ENCODE measurements at regions not wholly inside any gene's neighbourhood (a gene's known extent, or its start where the extent isn't known, plus 50 kb on each side); places are given as distances from the start of the nearest gene placed in this dataset.

DNA sequence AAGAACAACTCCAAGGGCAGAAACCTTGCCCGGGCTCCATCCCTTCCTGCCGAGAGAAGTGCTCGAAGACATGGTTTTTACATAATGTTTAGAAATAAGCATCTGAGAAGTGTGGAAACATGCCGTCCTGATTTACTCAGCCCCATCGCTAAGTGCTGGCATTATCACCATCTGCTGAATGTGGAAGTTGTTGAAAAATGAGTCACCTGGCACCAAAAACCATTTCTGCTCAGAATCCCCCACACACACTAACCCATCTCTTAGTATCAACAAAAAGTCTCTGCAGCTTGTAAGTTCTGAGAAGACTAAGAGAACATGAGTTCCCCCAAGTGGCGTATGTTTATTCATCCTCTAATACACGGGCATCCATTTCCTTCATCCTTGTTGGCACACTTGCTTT, 51.0 kb upstream of the ARL8B start:
- no peak for DNase-seq

DNA sequence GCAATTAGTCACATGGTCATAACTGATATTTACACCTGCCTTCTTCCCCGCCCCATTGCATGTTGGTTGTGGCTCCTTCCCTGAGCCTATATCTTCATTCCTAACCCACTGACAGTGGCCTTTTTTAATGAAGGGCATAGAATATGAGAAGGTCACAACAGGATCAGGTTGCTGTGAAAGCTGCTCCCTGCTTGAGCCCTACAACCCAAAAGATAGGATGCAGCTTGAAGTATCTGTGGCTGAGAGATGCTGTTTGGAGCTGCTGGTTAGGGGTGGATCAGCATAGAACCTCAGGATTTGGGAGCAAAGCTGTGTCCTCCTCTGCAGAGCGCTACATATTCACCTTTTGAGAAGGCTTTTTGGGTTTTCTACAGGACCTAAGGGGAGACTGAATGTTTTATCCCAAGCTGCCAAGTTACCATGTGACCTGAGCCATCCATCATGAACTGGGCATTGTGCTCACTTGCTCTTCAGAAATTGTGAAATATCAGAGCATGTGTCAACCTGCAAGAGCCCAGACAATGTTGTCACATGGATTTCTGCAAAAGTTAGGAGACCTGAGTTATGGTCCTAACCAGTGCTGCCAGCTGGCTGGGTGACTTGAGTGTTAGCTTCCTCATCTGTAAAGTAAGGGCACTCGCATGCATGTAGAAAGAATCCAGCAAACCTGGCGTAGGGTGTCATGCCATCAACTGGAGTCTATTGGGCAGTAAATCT, 49.8 kb upstream of the ARL8B start:
- DNase-seq: no peak

Measured in kidney glomerular epithelial cell (primary cell).